ENCODE measurements at regions not wholly inside any gene's neighbourhood (a gene's known extent, or its start where the extent isn't known, plus 50 kb on each side); places are given as distances from the start of the nearest gene placed in this dataset.

- in situ Hi-C loops (cut with MboI; ENCODE audit: low sequenced_read_pairs): no loop called here
Measured at GRCh38 chr13:85249151-85249550, 550.1 kb downstream of the SLITRK6 start.

DNA sequence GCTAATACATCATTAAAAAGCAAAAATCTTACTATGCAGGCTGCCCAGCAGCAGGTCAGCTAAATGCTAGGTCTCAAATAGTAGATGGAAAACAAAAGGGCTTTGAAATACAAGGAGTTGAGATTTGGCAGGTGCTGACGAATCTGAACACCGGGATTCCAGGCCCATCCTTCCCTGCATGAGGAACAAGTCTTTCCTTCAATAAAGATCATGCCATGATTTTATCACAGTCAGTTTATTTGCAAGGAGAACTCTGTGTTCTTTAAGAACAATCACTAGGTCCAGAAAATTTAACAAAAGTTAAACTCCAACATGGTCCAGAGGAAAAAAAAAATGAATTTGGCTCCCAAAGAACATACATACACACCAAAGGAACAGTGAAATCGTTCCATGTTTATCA lies 551.4 kb downstream of the SLITRK6 start:
- in situ Hi-C loops (cut with MboI; ENCODE audit: low sequenced_read_pairs): no loop called here

GRCh38 chr13:85243831-85244230 lies 555.4 kb downstream of the SLITRK6 start:
- in situ Hi-C loops (cut with MboI; ENCODE audit: low sequenced_read_pairs): no loop called here

- in situ Hi-C loops (cut with MboI; ENCODE audit: low sequenced_read_pairs): no loop called here
Measured at GRCh38 chr13:85241060-85241459, 558.2 kb downstream of the SLITRK6 start.

GRCh38 chr13:85236413-85236812 lies 562.8 kb downstream of the SLITRK6 start:
- in situ Hi-C loops (cut with MboI; ENCODE audit: low sequenced_read_pairs): no loop called here

DNA sequence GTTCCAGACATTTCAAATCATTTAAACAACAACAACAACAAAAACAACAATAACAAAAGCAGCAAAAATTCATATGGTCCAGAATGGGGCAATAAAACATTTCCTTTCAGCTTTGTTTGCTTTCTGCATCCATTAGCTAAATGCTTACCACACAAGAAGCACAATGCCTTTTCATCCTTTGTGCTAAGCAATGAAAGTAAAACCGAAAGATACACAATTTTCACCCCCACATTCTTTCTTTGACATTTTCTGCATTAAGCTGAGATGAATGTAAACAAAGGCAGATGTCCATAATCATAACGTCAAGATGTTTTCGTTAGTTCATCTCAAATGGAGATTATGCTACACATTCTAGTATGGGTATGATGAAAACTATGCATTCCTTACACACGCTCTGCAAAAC lies 568.5 kb downstream of the SLITRK6 start:
- in situ Hi-C loops (cut with MboI; ENCODE audit: low sequenced_read_pairs): no loop called here

DNA sequence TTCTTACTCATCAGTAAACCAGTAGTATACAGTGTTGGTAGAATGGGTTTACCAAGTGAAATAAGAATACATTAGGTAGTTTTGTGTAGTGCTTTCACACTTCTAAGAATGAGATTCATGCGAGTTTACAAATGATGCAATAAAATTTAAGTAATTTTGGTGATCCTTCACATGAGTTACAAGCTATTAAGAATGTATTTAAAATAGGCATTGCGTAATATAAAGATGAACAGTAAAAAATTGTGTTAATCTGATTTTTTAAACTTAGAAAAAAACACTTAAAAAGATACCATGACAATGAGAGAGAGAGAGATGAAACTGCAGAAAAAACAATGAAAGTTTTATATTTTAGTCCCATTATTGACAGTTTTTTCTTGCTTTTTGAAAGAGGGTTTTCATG lies 570.5 kb downstream of the SLITRK6 start:
- in situ Hi-C loops (cut with MboI; ENCODE audit: low sequenced_read_pairs): no loop called here

DNA sequence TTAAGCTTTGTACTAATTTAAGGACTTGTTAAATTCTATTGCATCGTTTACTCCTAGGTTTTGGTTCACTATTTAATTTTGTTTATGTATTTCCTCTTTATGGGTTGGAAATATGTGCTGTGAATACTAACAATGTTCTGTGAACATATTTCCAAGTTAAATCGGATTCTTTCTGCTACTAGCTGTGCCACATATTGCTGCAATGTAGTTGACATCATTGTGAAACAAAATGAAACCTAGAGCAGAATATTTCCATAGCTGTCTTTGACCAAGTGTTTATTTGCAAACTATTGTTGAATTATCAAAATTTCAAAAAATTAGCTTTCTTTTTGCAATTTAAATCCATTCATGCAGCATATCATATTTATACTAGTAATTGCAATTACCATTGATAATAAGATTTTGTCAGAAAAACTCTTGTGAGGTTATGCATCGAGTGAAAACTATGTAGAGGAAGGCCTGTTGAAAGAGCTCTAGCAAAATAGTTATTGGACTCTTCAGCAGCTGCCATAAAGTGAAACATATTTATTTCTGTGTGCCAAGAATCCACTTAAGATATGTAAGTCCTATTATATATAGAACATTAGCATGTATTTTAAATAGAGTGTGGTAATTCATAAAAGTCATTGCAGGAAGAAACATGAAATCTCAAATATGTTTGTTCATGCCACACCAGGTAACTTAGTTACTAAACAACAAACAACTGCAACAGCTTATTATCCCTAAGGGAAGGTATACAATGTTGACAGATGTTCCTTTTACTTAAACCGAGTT lies 575.1 kb downstream of the SLITRK6 start:
- in situ Hi-C loops (cut with MboI; ENCODE audit: low sequenced_read_pairs): no loop called here

GRCh38 chr13:85216576-85216975 lies 582.6 kb downstream of the SLITRK6 start:
- in situ Hi-C loops (cut with MboI; ENCODE audit: low sequenced_read_pairs): no loop called here

- in situ Hi-C loops (cut with MboI; ENCODE audit: low sequenced_read_pairs): no loop called here
Measured at GRCh38 chr13:85212692-85213091, 586.5 kb downstream of the SLITRK6 start.

GRCh38 chr13:85204668-85205344 lies 594.4 kb downstream of the SLITRK6 start:
- in situ Hi-C loops (cut with MboI; ENCODE audit: low sequenced_read_pairs): no loop called here

GRCh38 chr13:85197431-85197830 lies 601.8 kb downstream of the SLITRK6 start:
- in situ Hi-C loops (cut with MboI; ENCODE audit: low sequenced_read_pairs): no loop called here

GRCh38 chr13:85194482-85194881 lies 604.7 kb downstream of the SLITRK6 start:
- in situ Hi-C loops (cut with MboI; ENCODE audit: low sequenced_read_pairs): no loop called here

- in situ Hi-C loops (cut with MboI; ENCODE audit: low sequenced_read_pairs): no loop called here
Measured at GRCh38 chr13:85191996-85192718, 607.1 kb downstream of the SLITRK6 start.

DNA sequence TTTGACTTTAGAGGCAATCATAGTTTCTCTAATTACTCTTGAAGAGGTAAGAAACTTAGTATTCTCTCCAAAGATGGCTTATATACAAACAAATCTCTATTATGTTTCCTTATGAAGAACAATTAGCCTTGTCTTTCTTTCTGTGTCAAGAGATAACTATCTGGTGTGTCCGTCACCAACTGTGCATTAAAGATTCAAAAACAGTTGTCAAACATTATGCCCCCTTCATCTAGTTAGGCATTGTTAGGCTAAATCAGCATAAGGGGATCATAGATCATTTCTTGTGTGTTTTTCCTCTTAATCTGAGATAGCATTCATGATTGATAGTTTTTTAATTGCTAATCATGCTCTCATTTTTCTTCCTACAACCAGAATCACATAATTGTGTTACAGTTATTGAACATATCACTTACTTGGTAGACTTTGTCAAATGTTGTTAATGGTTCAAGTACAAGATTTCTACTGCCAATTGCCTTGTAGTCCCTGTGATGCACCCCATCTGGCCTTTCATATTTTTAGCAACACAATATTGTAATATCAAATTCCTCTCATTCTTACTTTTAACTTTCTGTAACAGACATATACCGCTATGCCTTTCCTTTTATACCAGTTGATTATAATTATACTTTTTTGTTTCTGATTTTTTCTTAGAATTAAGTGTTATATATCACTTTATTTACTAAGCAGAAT lies 612.7 kb downstream of the SLITRK6 start:
- in situ Hi-C loops (cut with MboI; ENCODE audit: low sequenced_read_pairs): no loop called here

GRCh38 chr13:85174291-85174690 lies 624.9 kb downstream of the SLITRK6 start:
- in situ Hi-C loops (cut with MboI; ENCODE audit: low sequenced_read_pairs): no loop called here

DNA sequence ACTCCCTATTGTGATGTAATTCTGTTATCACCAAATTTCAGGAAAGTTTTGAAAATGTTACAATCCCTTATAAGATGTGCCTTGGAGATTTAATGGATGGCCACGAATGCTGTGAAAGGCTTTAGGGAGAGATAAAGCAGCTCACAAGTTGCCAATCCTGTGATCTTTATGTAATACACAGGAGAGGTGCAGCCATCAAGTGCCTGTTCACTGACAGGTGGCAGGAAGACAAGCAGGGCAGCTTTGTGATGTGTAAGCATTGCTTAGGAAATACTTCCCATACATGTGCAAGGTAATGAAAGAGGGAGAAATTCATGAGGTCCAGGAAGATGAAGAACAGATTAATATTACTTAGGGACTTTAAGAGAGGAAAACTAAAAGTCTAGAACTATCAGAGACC lies 628.8 kb downstream of the SLITRK6 start:
- in situ Hi-C loops (cut with MboI; ENCODE audit: low sequenced_read_pairs): no loop called here

DNA sequence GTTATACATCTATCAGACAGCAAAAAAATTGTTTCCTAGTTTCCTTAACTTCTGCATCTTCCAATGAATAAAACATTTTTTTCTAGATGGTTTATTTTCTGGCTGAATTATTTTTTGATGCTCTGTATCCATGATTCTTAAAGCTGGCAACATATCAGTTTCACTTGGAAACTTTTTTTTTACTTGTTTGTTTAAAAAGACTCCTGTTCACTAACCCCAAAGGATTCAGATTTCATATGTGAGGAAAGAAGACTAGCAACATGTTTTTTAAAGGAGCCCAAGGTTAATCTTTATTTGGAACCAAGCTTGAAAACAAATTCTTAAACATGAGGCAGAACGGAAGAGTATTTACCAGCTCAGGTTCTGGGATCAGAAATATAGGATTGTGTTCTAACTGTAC lies 632.3 kb downstream of the SLITRK6 start:
- in situ Hi-C loops (cut with MboI; ENCODE audit: low sequenced_read_pairs): no loop called here

- in situ Hi-C loops (cut with MboI; ENCODE audit: low sequenced_read_pairs): no loop called here
Measured at GRCh38 chr13:85163063-85163462, 636.2 kb downstream of the SLITRK6 start.

- in situ Hi-C loops (cut with MboI; ENCODE audit: low sequenced_read_pairs): no loop called here
Measured at GRCh38 chr13:85148009-85148408, 651.2 kb downstream of the SLITRK6 start.

GRCh38 chr13:85142351-85142927 lies 656.8 kb downstream of the SLITRK6 start:
- in situ Hi-C loops (cut with MboI; ENCODE audit: low sequenced_read_pairs): no loop called here
